ENCODE measurements at regions not wholly inside any gene's neighbourhood (a gene's known extent, or its start where the extent isn't known, plus 50 kb on each side); places are given as distances from the start of the nearest gene placed in this dataset.

GRCh38 chr3:68089572-68090011, 435.2 kb upstream of the SUCLG2 start:
- no peak overlapping the region for H2AFZ ChIP-seq (ENCODE audit: low read length)
- no peak overlapping the region for H3K4me2 ChIP-seq (ENCODE audit: low read length)
- no peaks in the 10 kb centered on the region for H3K79me2 ChIP-seq (ENCODE audit: insufficient read depth, low read length)
- H3K27me3 ChIP-seq (ENCODE audit: insufficient read depth, low read length) = no peaks in the 10 kb centered on the region
- no peak overlapping the region for H3K4me3 ChIP-seq (ENCODE audit: low read depth, low read length, poor library complexity, severe bottlenecking)
- no peak overlapping the region for H3K9ac ChIP-seq (ENCODE audit: low read length)
- no peaks in the 10 kb centered on the region for H3K9me2 ChIP-seq (ENCODE audit: low read depth, low read length)
- no peaks in the 10 kb centered on the region for H3K36me3 ChIP-seq (ENCODE audit: insufficient read depth, low read length)
- H3K27ac ChIP-seq (ENCODE audit: low read depth, low read length, poor library complexity, severe bottlenecking) = no peak overlapping the region
- no peaks in the 10 kb centered on the region for H3K9me3 ChIP-seq (ENCODE audit: low read length)
- no peaks in the 10 kb centered on the region for H3F3A ChIP-seq (ENCODE audit: insufficient read depth, low read length)
- no peaks in the 10 kb centered on the region for H4K20me1 ChIP-seq (ENCODE audit: insufficient read depth, low read length)
- TF ChIP-seq EZH2 (IDR thresholded peaks at IDR 0.05; ENCODE audit: borderline replicate concordance, low read length) = no peak
- TF ChIP-seq, protein P1, sequence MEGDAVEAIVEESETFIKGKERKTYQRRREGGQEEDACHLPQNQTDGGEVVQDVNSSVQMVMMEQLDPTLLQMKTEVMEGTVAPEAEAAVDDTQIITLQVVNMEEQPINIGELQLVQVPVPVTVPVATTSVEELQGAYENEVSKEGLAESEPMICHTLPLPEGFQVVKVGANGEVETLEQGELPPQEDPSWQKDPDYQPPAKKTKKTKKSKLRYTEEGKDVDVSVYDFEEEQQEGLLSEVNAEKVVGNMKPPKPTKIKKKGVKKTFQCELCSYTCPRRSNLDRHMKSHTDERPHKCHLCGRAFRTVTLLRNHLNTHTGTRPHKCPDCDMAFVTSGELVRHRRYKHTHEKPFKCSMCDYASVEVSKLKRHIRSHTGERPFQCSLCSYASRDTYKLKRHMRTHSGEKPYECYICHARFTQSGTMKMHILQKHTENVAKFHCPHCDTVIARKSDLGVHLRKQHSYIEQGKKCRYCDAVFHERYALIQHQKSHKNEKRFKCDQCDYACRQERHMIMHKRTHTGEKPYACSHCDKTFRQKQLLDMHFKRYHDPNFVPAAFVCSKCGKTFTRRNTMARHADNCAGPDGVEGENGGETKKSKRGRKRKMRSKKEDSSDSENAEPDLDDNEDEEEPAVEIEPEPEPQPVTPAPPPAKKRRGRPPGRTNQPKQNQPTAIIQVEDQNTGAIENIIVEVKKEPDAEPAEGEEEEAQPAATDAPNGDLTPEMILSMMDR (IDR thresholded peaks at IDR 0.05; ENCODE audit: low read length) = no peak
- H3K4me1 ChIP-seq (ENCODE audit: insufficient read depth, low read length, severe bottlenecking) = no peaks in the 10 kb centered on the region

- Histone ChIP-seq H2AFZ (ENCODE audit: low read length) (no peak overlapping the region), H3K79me2 (ENCODE audit: insufficient read depth, low read length) (no peaks in the 10 kb centered on the region), H3K9ac (ENCODE audit: low read length) (no peak overlapping the region), H3K36me3 (ENCODE audit: insufficient read depth, low read length) (no peaks in the 10 kb centered on the region), H3K27me3 (ENCODE audit: insufficient read depth, low read length) (no peaks in the 10 kb centered on the region), H3K27ac (ENCODE audit: low read depth, low read length, poor library complexity, severe bottlenecking) (no peak overlapping the region), H4K20me1 (ENCODE audit: insufficient read depth, low read length) (no peaks in the 10 kb centered on the region), H3K4me1 (ENCODE audit: insufficient read depth, low read length, severe bottlenecking) (no peaks in the 10 kb centered on the region), H3K9me2 (ENCODE audit: low read depth, low read length) (no peaks in the 10 kb centered on the region), H3F3A (ENCODE audit: insufficient read depth, low read length) (no peaks in the 10 kb centered on the region), H3K4me2 (ENCODE audit: low read length) (no peak overlapping the region), H3K4me3 (ENCODE audit: low read depth, low read length, poor library complexity, severe bottlenecking) (no peak overlapping the region), H3K9me3 (ENCODE audit: low read length) (no peaks in the 10 kb centered on the region)
- TF ChIP-seq EZH2 (IDR thresholded peaks at IDR 0.05; ENCODE audit: borderline replicate concordance, low read length) = no peak
- TF ChIP-seq, protein P1 (IDR thresholded peaks at IDR 0.05; ENCODE audit: low read length) = no peak
Observed at GRCh38 chr3:68088636-68089035, 434.2 kb upstream of the SUCLG2 start.

DNA sequence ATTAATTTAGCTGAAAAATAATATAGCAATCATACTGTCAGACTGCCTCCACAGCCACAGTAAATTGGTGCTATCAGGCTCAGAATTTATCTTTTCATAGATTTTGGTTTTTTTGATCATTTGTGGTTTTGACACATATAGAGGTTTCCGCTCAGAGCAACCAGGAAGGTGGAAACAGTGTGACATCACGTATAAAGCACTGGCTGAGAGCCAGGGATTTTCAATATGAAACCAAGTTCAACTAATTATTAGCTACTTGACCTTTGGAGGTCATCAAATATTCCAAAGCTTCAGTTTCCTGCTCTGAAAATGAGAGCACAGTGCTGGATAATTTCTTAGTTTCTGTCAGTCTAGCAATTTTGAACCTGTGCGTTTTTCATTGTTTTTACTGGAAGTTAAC, 433.8 kb upstream of the SUCLG2 start:
- H3K4me2 ChIP-seq (ENCODE audit: low read length) = no peak overlapping the region

More for the DNA sequence above, 433.8 kb upstream of the SUCLG2 start:
- no peaks in the 10 kb centered on the region for H4K20me1 ChIP-seq (ENCODE audit: insufficient read depth, low read length)
- no peak overlapping the region for H3K4me3 ChIP-seq (ENCODE audit: low read depth, low read length, poor library complexity, severe bottlenecking)
- no peak overlapping the region for H3K9ac ChIP-seq (ENCODE audit: low read length)
- H3K36me3 ChIP-seq (ENCODE audit: insufficient read depth, low read length) = no peaks in the 10 kb centered on the region
- no peaks in the 10 kb centered on the region for H3F3A ChIP-seq (ENCODE audit: insufficient read depth, low read length)
- H3K79me2 ChIP-seq (ENCODE audit: insufficient read depth, low read length) = no peaks in the 10 kb centered on the region
- no peaks in the 10 kb centered on the region for H3K4me1 ChIP-seq (ENCODE audit: insufficient read depth, low read length, severe bottlenecking)
- no peaks in the 10 kb centered on the region for H3K9me3 ChIP-seq (ENCODE audit: low read length)
- no peak overlapping the region for H3K27ac ChIP-seq (ENCODE audit: low read depth, low read length, poor library complexity, severe bottlenecking)
- no peak for TF ChIP-seq EZH2 (IDR thresholded peaks at IDR 0.05; ENCODE audit: borderline replicate concordance, low read length)
- TF ChIP-seq, protein P1 (IDR thresholded peaks at IDR 0.05; ENCODE audit: low read length) = no peak
- no peak overlapping the region for H2AFZ ChIP-seq (ENCODE audit: low read length)
- H3K9me2 ChIP-seq (ENCODE audit: low read depth, low read length) = no peaks in the 10 kb centered on the region
- H3K27me3 ChIP-seq (ENCODE audit: insufficient read depth, low read length) = no peaks in the 10 kb centered on the region

Data from OCI-LY1 (cell line).